ENCODE measurements at regions not wholly inside any gene's neighbourhood (a gene's known extent, or its start where the extent isn't known, plus 50 kb on each side); places are given as distances from the start of the nearest gene placed in this dataset.

- no peak for TF ChIP-seq CTCF (conservative IDR thresholded peaks at IDR 0.05)
- no peaks in the 10 kb centered on the region for H3K9me3 Mint-ChIP-seq
- no peaks in the 10 kb centered on the region for H3K36me3 Mint-ChIP-seq (ENCODE audit: low read depth)
- no peak overlapping the region for H3K4me3 Mint-ChIP-seq
- peaks cover 13% of the 10 kb centered on the region for H3K27me3 Mint-ChIP-seq (ENCODE audit: low read depth)
- DNase-seq (ENCODE audit: low read depth, low spot score): no peak
- H3K4me1 Mint-ChIP-seq: peaks cover 10% of the 10 kb centered on the region
- H3K27ac Mint-ChIP-seq (ENCODE audit: unreplicated experiment): no peak overlapping the region
These were observed 89.0 kb upstream of the SELENOP start for GRCh38 chr5:42900734-42901133.

- Mint-ChIP-seq H3K9me3 (no peaks in the 10 kb centered on the region), H3K36me3 (ENCODE audit: low read depth) (no peaks in the 10 kb centered on the region), H3K27me3 (ENCODE audit: low read depth) (peaks cover 2% of the 10 kb centered on the region), H3K27ac (ENCODE audit: unreplicated experiment) (no peak overlapping the region), H3K4me1 (peaks cover 10% of the 10 kb centered on the region), H3K4me3 (no peak overlapping the region)
- DNase-seq (ENCODE audit: low read depth, low spot score): no peak
- TF ChIP-seq CTCF (conservative IDR thresholded peaks at IDR 0.05): no peak
These were observed 87.1 kb upstream of the SELENOP start for GRCh38 chr5:42898760-42899159.

- H3K27me3 Mint-ChIP-seq (ENCODE audit: low read depth): peaks cover 10% of the 10 kb centered on the region
- H3K9me3 Mint-ChIP-seq: no peaks in the 10 kb centered on the region
- no peak overlapping the region for H3K27ac Mint-ChIP-seq (ENCODE audit: unreplicated experiment)
- no peak for DNase-seq (ENCODE audit: low read depth, low spot score)
- H3K36me3 Mint-ChIP-seq (ENCODE audit: low read depth): no peaks in the 10 kb centered on the region
- peaks cover 10% of the 10 kb centered on the region for H3K4me1 Mint-ChIP-seq
- no peak overlapping the region for H3K4me3 Mint-ChIP-seq
- no peak for TF ChIP-seq CTCF (conservative IDR thresholded peaks at IDR 0.05)
These were observed 84.8 kb upstream of the SELENOP start for GRCh38 chr5:42896523-42896922.

GRCh38 chr5:42894057-42894456 is 82.4 kb upstream of the SELENOP start:
- Mint-ChIP-seq H3K27ac (ENCODE audit: unreplicated experiment) (no peak overlapping the region), H3K4me1 (no peaks in the 10 kb centered on the region), H3K36me3 (ENCODE audit: low read depth) (no peaks in the 10 kb centered on the region), H3K9me3 (no peaks in the 10 kb centered on the region), H3K4me3 (no peak overlapping the region), H3K27me3 (ENCODE audit: low read depth) (peaks cover 23% of the 10 kb centered on the region)
- no peak for DNase-seq (ENCODE audit: low read depth, low spot score)
- TF ChIP-seq CTCF (conservative IDR thresholded peaks at IDR 0.05): peak; percentile 21

GRCh38 chr5:42889311-42889933 is 77.7 kb upstream of the SELENOP start:
- Mint-ChIP-seq H3K9me3 (no peaks in the 10 kb centered on the region), H3K27ac (ENCODE audit: unreplicated experiment) (no peak overlapping the region), H3K4me3 (no peak overlapping the region), H3K36me3 (ENCODE audit: low read depth) (no peaks in the 10 kb centered on the region), H3K27me3 (ENCODE audit: low read depth) (peaks cover 25% of the 10 kb centered on the region), H3K4me1 (no peaks in the 10 kb centered on the region)
- DNase-seq (ENCODE audit: low read depth, low spot score): peak; percentile 70
- TF ChIP-seq CTCF (conservative IDR thresholded peaks at IDR 0.05): peak; percentile 93

Measured in neural crest cell (in vitro differentiated cells).